ENCODE measurements at regions not wholly inside any gene's neighbourhood (a gene's known extent, or its start where the extent isn't known, plus 50 kb on each side); places are given as distances from the start of the nearest gene placed in this dataset.
"Not testable (repeated sequence)": the region's sequence is repeated elsewhere in the genome, so short reads cannot be mapped to it uniquely, and the experiment has no call there.

- CTCF ChIA-PET, result no interaction called here
- DNase-seq (ENCODE audit: low read depth, low spot score), result no peak
- no peak for TF ChIP-seq CTCF (IDR thresholded peaks at IDR 0.05; ENCODE audit: low read depth, low read length)
- Histone ChIP-seq H3K4me3 (ENCODE audit: low read depth, low read length) (no peak overlapping the region), H3K27me3 (ENCODE audit: control insufficient read depth, insufficient read depth, low read length) (no peaks in the 10 kb centered on the region), H3K9me3 (ENCODE audit: control insufficient read depth, insufficient read depth, low read length) (peaks cover 27% of the 10 kb centered on the region), H3K27ac (ENCODE audit: low read depth, low read length) (no peak overlapping the region)
- POLR2A ChIA-PET, result no interaction called here
These were observed 84.2 kb upstream of the ZNF536 start for GRCh38 chr19:30287973-30288372.

GRCh38 chr19:30288911-30289310 is 83.3 kb upstream of the ZNF536 start:
- DNase-seq (ENCODE audit: low read depth, low spot score), result no peak
- H3K4me3 ChIP-seq (ENCODE audit: low read depth, low read length), result no peak overlapping the region
- POLR2A ChIA-PET, result no interaction called here
- CTCF ChIA-PET, result no interaction called here
- TF ChIP-seq CTCF (IDR thresholded peaks at IDR 0.05; ENCODE audit: low read depth, low read length), result no peak
- H3K27me3 ChIP-seq (ENCODE audit: control insufficient read depth, insufficient read depth, low read length), result no peaks in the 10 kb centered on the region
- H3K9me3 ChIP-seq (ENCODE audit: control insufficient read depth, insufficient read depth, low read length), result peaks cover 27% of the 10 kb centered on the region
- no peak overlapping the region for H3K27ac ChIP-seq (ENCODE audit: low read depth, low read length)

GRCh38 chr19:30289336-30289735 is 82.8 kb upstream of the ZNF536 start:
- POLR2A ChIA-PET, result no interaction called here
- no peak overlapping the region for H3K4me3 ChIP-seq (ENCODE audit: low read depth, low read length)
- peaks cover 23% of the 10 kb centered on the region for H3K9me3 ChIP-seq (ENCODE audit: control insufficient read depth, insufficient read depth, low read length)
- H3K27me3 ChIP-seq (ENCODE audit: control insufficient read depth, insufficient read depth, low read length), result no peaks in the 10 kb centered on the region
- DNase-seq (ENCODE audit: low read depth, low spot score), result no peak
- no peak overlapping the region for H3K27ac ChIP-seq (ENCODE audit: low read depth, low read length)
- CTCF ChIA-PET, result no interaction called here
- no peak for TF ChIP-seq CTCF (IDR thresholded peaks at IDR 0.05; ENCODE audit: low read depth, low read length)

- H3K27me3 ChIP-seq (ENCODE audit: control insufficient read depth, insufficient read depth, low read length); CTCF ChIA-PET; H3K27ac ChIP-seq (ENCODE audit: low read depth, low read length); DNase-seq (ENCODE audit: low read depth, low spot score); H3K4me3 ChIP-seq (ENCODE audit: low read depth, low read length); POLR2A ChIA-PET: not testable (repeated sequence)
- peaks cover 33% of the 10 kb centered on the region for H3K9me3 ChIP-seq (ENCODE audit: control insufficient read depth, insufficient read depth, low read length)
These were observed 81.4 kb upstream of the ZNF536 start for GRCh38 chr19:30290805-30291204.

DNA sequence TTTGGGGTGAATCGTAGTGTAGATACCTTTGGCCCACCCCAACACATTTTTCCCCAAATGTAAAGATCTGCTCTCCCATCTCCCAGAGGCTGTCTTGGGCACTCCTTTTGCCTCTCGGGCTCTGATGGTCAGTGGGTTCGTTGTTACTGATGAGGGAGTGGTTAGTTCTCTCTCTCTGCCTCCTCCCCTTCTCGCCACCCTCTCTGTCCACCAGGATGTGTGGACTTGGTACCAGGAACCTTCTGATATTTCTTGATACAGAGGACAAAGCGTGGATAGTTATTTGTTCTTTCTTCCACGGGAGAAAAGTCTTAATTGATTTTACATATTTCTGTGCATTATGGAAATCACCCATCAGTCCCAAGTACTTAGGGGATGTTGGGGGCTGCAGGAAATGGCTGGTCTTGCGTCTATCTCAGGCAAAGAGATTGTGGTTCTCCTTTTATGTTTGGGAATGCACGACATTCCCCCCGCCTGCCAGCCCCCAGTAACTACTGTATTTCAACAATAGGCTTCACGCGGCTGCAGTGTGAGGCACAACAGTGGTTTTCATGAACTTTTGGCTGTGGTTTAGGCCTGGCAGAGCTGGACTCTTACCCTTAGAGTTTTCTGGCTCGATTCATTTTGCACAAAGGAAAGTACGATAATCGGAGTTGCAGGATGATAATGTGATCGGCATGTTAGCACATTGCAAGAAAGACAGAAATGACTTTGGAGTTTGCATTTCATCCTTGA is 79.0 kb upstream of the ZNF536 start:
- H3K27ac ChIP-seq (ENCODE audit: low read depth, low read length), result no peak overlapping the region
- TF ChIP-seq CTCF (IDR thresholded peaks at IDR 0.05; ENCODE audit: low read depth, low read length), result no peak
- CTCF ChIA-PET, result no interaction called here
- POLR2A ChIA-PET, result no interaction called here
- H3K27me3 ChIP-seq (ENCODE audit: control insufficient read depth, insufficient read depth, low read length), result no peaks in the 10 kb centered on the region
- DNase-seq (ENCODE audit: low read depth, low spot score), result no peak
- peaks cover 46% of the 10 kb centered on the region for H3K9me3 ChIP-seq (ENCODE audit: control insufficient read depth, insufficient read depth, low read length)
- H3K4me3 ChIP-seq (ENCODE audit: low read depth, low read length), result no peak overlapping the region

All from AG04450 (cell line).